AG10803 (cell line): ENCODE measurements at regions not wholly inside any gene's neighbourhood (a gene's known extent, or its start where the extent isn't known, plus 50 kb on each side); places are given as distances from the start of the nearest gene placed in this dataset.

Experiments used
- DNase-seq: peaks from one replicate; pipeline ENCODE4 v3.0.0; 2010; ENCODE audit warnings: low read depth
- H3K4me3 ChIP-seq: 2 replicates; pipeline ENCODE4 v1.5.1; 2011; ENCODE audit warnings: mild to moderate bottlenecking, low read length, control low read depth
- TF ChIP-seq, protein P1 (sequence below): conservative IDR thresholded peaks from 2 replicates; pipeline ENCODE4 v1.5.1; 2011; ENCODE audit warnings: mild to moderate bottlenecking, low read length, control low read depth, inconsistent platforms

DNA sequence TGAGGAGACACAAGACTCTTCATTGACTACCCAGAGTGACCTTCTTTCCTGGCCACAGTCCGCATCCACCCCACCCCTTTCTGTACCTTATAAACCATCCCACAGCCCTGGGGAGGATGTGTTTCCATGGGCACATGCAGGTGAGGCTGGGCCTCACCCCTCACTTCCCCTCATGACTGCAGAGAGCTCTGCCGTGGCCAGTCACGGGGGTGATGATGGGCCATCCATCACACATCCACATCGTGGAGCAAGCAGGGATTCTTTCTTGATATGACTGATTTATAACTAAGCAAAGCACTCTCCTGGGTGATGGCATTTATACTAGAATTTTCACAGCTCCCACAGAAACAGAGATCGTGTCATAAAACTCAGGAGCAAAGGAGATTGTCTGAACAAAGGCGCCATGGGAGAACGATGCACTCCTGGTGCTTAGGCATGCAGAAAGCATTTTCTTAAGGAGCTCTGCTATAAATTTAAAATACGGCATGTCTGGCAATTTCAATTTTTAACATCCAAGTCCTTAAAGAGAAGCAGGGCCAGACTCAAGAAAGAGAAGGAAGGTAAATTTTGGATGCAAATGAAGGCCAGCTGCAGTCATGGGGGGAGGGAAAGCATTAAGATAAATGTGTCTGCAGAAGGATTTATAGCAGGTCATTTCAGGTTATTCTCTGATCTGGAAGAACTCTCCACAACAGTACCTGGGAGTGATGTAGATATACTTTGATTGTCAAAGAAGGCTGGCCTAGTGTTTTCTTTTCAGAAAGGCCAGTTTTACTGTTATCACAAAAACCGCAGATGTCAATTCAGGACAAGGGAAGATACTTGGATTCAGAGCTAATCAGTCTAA, 777.0 kb downstream of the C6orf118 start:
- TF ChIP-seq, protein P1, sequence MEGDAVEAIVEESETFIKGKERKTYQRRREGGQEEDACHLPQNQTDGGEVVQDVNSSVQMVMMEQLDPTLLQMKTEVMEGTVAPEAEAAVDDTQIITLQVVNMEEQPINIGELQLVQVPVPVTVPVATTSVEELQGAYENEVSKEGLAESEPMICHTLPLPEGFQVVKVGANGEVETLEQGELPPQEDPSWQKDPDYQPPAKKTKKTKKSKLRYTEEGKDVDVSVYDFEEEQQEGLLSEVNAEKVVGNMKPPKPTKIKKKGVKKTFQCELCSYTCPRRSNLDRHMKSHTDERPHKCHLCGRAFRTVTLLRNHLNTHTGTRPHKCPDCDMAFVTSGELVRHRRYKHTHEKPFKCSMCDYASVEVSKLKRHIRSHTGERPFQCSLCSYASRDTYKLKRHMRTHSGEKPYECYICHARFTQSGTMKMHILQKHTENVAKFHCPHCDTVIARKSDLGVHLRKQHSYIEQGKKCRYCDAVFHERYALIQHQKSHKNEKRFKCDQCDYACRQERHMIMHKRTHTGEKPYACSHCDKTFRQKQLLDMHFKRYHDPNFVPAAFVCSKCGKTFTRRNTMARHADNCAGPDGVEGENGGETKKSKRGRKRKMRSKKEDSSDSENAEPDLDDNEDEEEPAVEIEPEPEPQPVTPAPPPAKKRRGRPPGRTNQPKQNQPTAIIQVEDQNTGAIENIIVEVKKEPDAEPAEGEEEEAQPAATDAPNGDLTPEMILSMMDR, result no peak
- DNase-seq, result no peak
- H3K4me3 ChIP-seq, result no peak overlapping the region

DNA sequence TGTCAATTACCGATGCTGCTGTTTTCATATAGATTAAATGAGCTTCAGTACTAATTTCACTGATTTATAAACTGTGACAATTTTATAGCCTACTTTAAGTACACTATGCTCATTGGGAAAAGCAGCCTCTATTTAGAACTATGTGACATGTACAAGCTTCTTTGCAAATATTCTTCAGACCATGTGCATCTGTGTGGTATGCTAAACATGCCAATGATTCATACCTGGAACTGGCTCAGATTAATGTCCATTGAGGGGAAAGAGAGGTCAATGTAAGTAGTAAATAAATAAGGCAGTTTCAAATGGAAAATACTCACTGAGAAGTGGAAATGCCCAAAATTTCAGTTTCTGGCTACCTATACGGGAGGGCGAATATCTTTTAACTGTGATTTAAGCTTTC, 777.7 kb downstream of the C6orf118 start:
- H3K4me3 ChIP-seq, result no peak overlapping the region
- TF ChIP-seq, protein P1, result no peak
- DNase-seq, result no peak

DNA sequence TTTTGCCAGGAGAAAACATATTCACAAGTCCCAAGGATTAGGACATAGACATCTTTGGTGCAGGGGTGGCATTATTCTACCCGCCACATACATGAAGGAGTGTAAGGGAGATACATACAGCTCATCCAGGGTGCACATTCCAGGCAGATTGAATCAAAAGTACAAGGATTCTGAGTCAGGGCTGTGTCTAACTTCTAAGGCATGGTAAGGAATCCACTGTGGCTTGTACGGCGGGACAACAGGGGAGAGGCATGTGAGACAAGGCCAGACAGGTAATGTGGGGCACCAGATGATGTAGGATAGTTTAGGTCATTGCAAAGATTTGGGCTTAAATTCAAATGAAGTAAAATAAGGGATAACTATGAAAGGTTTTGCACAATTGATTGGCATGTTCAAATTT, 780.9 kb downstream of the C6orf118 start:
- TF ChIP-seq, protein P1, result no peak
- no peak for DNase-seq
- no peak overlapping the region for H3K4me3 ChIP-seq

DNA sequence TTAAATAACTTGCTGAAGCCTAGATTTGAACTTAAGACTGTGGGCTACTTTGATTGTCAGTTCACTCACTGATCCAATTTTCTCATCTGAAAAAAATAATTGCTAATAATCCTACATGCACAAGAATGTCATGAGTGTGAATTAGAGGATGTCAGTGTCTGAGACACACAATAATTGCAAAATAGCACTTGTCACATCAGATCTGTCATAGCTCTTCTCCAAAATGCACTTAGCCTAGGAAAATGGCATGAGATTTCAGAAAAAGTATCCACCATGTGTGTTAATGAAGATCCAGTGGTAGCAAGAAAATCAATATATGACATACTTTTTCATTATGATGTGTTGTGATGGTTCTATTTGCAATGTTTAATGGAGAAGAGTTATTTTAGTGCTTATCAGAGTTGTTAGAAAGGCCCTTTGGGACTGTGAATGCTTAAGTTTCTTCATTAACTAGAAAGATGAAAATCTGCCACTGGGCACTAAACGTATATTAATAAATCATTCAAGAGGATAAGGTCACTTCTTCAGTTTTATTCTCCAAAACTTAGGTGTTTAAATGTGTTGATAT, 786.2 kb downstream of the C6orf118 start:
- TF ChIP-seq, protein P1, result no peak
- no peak overlapping the region for H3K4me3 ChIP-seq
- DNase-seq, result no peak

DNA sequence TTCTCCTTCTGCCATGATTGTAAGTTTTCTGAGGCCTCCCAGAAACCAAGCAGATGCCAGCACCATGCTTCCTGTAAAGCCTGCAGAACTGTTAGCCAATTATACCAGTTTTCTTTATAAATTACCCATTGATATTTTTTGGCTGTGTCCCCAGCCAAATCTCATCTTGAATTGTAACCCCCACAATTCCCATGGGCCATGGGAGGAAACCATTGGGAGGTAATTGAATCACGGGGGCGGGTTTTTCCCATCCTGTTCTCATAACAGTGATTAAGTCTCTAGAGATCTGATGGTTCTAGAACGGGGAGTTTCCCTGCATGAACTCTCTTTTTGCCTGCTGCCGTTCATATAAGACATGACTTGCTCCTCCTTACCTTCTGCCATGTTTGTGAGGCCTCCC, 788.5 kb downstream of the C6orf118 start:
- no peak overlapping the region for H3K4me3 ChIP-seq
- DNase-seq, result no peak
- TF ChIP-seq, protein P1, result no peak

DNA sequence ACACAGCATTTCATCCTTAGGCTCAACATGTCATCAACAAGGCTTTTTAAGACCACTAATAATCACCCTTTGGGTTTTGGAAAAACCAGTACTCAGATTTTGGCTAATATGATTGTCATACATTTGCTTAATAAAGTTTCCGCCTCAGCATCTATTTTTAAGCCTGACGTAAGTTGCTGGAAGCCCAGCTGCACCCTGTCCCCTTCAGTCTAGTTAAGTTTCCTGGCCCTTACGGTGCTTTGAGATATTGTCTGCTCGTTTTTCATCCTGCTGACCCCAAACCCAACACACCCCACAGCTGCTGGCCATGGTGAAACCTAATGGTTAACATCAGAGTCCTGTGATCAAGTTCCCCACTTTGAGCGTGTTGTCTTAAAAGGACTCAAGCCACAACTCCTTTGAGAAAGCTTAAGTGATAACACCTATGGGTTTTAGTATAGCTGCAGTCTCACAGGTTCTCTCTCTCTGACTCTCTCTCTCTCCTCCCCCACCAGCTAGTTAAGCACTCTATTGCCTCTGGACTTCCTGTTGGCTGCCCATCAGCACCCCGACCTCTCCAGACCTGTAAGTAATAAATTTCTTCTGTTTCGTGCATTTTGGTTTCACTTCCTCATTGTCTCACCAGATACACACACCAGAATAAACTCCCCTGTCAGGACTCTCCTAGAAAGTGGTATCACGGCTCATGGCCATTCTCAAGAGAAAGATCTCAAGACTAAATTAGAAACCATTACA, 802.0 kb downstream of the C6orf118 start:
- no peak for DNase-seq
- H3K4me3 ChIP-seq, result no peak overlapping the region
- TF ChIP-seq, protein P1, result no peak
